DND-41 (cell line): ENCODE measurements at regions not wholly inside any gene's neighbourhood (a gene's known extent, or its start where the extent isn't known, plus 50 kb on each side); places are given as distances from the start of the nearest gene placed in this dataset.

Source experiments
- EZH2 ChIP-seq: IDR thresholded peaks from 3 replicates; pipeline ENCODE4 v1.6.1; 2012; ENCODE audit warnings: borderline replicate concordance, low read depth, mild to moderate bottlenecking, moderate library complexity, low read length, inconsistent platforms; ENCODE audit not compliant: severe bottlenecking
- TF ChIP-seq, protein P1 (sequence below): IDR thresholded peaks from 2 replicates; pipeline ENCODE4 v1.5.1; 2012; ENCODE audit warnings: borderline replicate concordance, low read length, moderate library complexity, mild to moderate bottlenecking; ENCODE audit not compliant: poor library complexity, severe bottlenecking; ENCODE audit errors: extremely low read depth

DNA sequence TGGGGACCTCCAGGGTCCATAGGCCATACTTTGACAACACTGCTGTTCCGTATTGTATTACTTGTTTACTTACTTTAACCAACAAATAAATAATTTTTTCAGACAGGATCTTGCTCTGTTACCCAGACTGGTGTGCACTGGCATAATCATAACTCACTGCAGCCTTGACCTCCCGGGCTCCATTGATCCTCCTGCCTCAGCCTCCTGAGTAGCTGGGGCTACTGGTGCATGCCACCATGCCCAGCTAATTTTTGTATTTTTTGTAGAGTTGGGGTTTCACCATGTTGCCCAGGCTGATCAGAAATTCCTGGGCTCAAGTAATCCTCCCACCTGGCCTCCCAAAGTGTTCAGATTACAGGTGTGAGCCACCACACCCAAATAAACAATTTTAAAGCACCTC, 64.9 kb upstream of the C15orf39 start:
- TF ChIP-seq, protein P1, sequence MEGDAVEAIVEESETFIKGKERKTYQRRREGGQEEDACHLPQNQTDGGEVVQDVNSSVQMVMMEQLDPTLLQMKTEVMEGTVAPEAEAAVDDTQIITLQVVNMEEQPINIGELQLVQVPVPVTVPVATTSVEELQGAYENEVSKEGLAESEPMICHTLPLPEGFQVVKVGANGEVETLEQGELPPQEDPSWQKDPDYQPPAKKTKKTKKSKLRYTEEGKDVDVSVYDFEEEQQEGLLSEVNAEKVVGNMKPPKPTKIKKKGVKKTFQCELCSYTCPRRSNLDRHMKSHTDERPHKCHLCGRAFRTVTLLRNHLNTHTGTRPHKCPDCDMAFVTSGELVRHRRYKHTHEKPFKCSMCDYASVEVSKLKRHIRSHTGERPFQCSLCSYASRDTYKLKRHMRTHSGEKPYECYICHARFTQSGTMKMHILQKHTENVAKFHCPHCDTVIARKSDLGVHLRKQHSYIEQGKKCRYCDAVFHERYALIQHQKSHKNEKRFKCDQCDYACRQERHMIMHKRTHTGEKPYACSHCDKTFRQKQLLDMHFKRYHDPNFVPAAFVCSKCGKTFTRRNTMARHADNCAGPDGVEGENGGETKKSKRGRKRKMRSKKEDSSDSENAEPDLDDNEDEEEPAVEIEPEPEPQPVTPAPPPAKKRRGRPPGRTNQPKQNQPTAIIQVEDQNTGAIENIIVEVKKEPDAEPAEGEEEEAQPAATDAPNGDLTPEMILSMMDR: no peak
- TF ChIP-seq EZH2: no peak
